Calu3 (cell line): ENCODE measurements at regions not wholly inside any gene's neighbourhood (a gene's known extent, or its start where the extent isn't known, plus 50 kb on each side); places are given as distances from the start of the nearest gene placed in this dataset.

Source experiments
- BruUV-seq: library from RNA; stranded (reverse); fragments of 400-500 nt; replicated peaks from 2 replicates; lab custom pipeline; 2021; lab: Mats Ljungman, UMichigan
- CTCF ChIA-PET: fragments of 300-600 bp; sonication (Branson Sonifier 250); formaldehyde crosslinking; loops from one replicate; lab custom pipeline; 2022; ENCODE audit warnings: antibody characterized with exemption; lab: Charles Lee
- DNase-seq: peaks from one replicate; pipeline ENCODE4 v3.0.0; 2022
- H3K27ac Mint-ChIP-seq: one replicate; pipeline ENCODE4 v1.8.0; 2022; ENCODE audit warnings: mixed read lengths; ENCODE audit not compliant: unreplicated experiment
- H3K27me3 Mint-ChIP-seq: one replicate; pipeline ENCODE4 v1.8.0; 2022; ENCODE audit warnings: mixed read lengths; ENCODE audit not compliant: unreplicated experiment
- H3K36me3 Mint-ChIP-seq: one replicate; pipeline ENCODE4 v1.8.0; 2022; ENCODE audit warnings: mild to moderate bottlenecking, moderate library complexity, mixed read lengths; ENCODE audit not compliant: insufficient read depth, unreplicated experiment
- H3K4me1 Mint-ChIP-seq: one replicate; pipeline ENCODE4 v1.8.0; 2022; ENCODE audit warnings: mild to moderate bottlenecking, low read depth, mixed read lengths; ENCODE audit not compliant: unreplicated experiment
- H3K4me3 Mint-ChIP-seq: one replicate; pipeline ENCODE4 v1.8.0; 2022; ENCODE audit warnings: mild to moderate bottlenecking, low read depth, moderate library complexity, mixed read lengths; ENCODE audit not compliant: unreplicated experiment
- H3K9me3 Mint-ChIP-seq: one replicate; pipeline ENCODE4 v1.8.0; 2022; ENCODE audit warnings: low read depth, mixed read lengths; ENCODE audit not compliant: unreplicated experiment
- intact Hi-C: fragments of 100-400 bp; cut with micrococcal nuclease; formaldehyde crosslinking; loops from one replicate; pipeline ENCODE4 v1.10.0; 2022; ENCODE audit not compliant: unreplicated experiment
- TF ChIP-seq, protein P1 (sequence below): fragments of 200-600 bp; IDR thresholded peaks from one replicate; pipeline ENCODE4 v1.8.0; 2022; ENCODE audit warnings: antibody characterized with exemption; ENCODE audit not compliant: unreplicated experiment

- TF ChIP-seq, protein P1, sequence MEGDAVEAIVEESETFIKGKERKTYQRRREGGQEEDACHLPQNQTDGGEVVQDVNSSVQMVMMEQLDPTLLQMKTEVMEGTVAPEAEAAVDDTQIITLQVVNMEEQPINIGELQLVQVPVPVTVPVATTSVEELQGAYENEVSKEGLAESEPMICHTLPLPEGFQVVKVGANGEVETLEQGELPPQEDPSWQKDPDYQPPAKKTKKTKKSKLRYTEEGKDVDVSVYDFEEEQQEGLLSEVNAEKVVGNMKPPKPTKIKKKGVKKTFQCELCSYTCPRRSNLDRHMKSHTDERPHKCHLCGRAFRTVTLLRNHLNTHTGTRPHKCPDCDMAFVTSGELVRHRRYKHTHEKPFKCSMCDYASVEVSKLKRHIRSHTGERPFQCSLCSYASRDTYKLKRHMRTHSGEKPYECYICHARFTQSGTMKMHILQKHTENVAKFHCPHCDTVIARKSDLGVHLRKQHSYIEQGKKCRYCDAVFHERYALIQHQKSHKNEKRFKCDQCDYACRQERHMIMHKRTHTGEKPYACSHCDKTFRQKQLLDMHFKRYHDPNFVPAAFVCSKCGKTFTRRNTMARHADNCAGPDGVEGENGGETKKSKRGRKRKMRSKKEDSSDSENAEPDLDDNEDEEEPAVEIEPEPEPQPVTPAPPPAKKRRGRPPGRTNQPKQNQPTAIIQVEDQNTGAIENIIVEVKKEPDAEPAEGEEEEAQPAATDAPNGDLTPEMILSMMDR: no peak
- intact Hi-C loops: no loop called here
- H3K4me3 Mint-ChIP-seq: no peak overlapping the region
- H3K27me3 Mint-ChIP-seq: no peaks in the 10 kb centered on the region
- CTCF ChIA-PET: no interaction called here
- no peak overlapping the region for H3K27ac Mint-ChIP-seq
- no peaks in the 10 kb centered on the region for H3K9me3 Mint-ChIP-seq
- no peaks in the 10 kb centered on the region for H3K4me1 Mint-ChIP-seq
- DNase-seq: no peak
- H3K36me3 Mint-ChIP-seq: no peaks in the 10 kb centered on the region
- BruUV-seq: no TSS peak
These were observed 790.9 kb upstream of the ARGLU1 start for GRCh38 chr13:107358866-107359265.

GRCh38 chr13:107351305-107351704 is 783.4 kb upstream of the ARGLU1 start:
- intact Hi-C loops: no loop called here
- CTCF ChIA-PET: no interaction called here
- no peaks in the 10 kb centered on the region for H3K36me3 Mint-ChIP-seq
- DNase-seq: no peak
- no peak overlapping the region for H3K27ac Mint-ChIP-seq
- TF ChIP-seq, protein P1: no peak
- no TSS peak for BruUV-seq
- H3K27me3 Mint-ChIP-seq: no peaks in the 10 kb centered on the region
- peaks cover 4% of the 10 kb centered on the region for H3K9me3 Mint-ChIP-seq
- H3K4me3 Mint-ChIP-seq: no peak overlapping the region
- H3K4me1 Mint-ChIP-seq: no peaks in the 10 kb centered on the region

DNA sequence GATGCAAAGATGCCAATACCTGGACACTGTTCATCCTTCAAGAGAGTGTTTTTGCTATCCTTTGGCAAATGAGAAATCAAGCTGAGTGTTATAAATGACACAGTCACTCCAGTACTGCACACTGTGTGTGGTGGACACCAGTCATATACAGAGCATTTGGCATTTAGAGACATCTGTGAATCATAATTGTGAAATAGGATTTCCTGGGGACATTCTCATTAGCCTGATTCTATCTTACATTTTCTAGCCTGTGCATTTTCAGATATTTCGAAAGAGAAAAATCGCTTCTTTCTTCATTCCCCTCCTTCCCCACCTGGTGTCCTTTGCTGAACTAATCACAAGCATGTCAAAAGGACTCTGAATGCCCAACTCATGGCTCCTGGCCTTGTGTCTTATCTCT is 781.0 kb upstream of the ARGLU1 start:
- CTCF ChIA-PET: no interaction called here
- no peak for DNase-seq
- Mint-ChIP-seq H3K27ac (no peak overlapping the region), H3K9me3 (peaks cover 4% of the 10 kb centered on the region), H3K27me3 (no peaks in the 10 kb centered on the region), H3K4me3 (no peak overlapping the region), H3K36me3 (no peaks in the 10 kb centered on the region), H3K4me1 (no peaks in the 10 kb centered on the region)
- BruUV-seq: no TSS peak
- intact Hi-C loops: no loop called here
- TF ChIP-seq, protein P1: no peak

GRCh38 chr13:107348471-107348870 is 780.5 kb upstream of the ARGLU1 start:
- H3K4me1 Mint-ChIP-seq: no peaks in the 10 kb centered on the region
- no peaks in the 10 kb centered on the region for H3K36me3 Mint-ChIP-seq
- H3K9me3 Mint-ChIP-seq: peaks cover 4% of the 10 kb centered on the region
- TF ChIP-seq, protein P1: no peak
- CTCF ChIA-PET: no interaction called here
- no TSS peak for BruUV-seq
- DNase-seq: no peak
- no peaks in the 10 kb centered on the region for H3K27me3 Mint-ChIP-seq
- intact Hi-C loops: no loop called here
- H3K4me3 Mint-ChIP-seq: no peak overlapping the region
- H3K27ac Mint-ChIP-seq: no peak overlapping the region
